ENCODE measurements at regions not wholly inside any gene's neighbourhood (a gene's known extent, or its start where the extent isn't known, plus 50 kb on each side); places are given as distances from the start of the nearest gene placed in this dataset.

- Histone ChIP-seq H2BK20ac (ENCODE audit: low read length) (no peak overlapping the region), H2AK5ac (ENCODE audit: low read depth, low read length) (no peak overlapping the region), H3K27ac (ENCODE audit: low read depth, low read length) (no peak overlapping the region), H3K14ac (ENCODE audit: insufficient read length) (no peak overlapping the region), H2AFZ (ENCODE audit: low read length) (peak overlapping the region; percentile 70; the same call in 1 of the 2 replicates), H2BK120ac (replicated peaks; ENCODE audit: low read depth, low read length) (no peak overlapping the region), H2BK5ac (ENCODE audit: low read depth, low read length) (no peak overlapping the region), H3K9me3 (ENCODE audit: insufficient read depth in 2 of 2, low read depth in 1 of 2, low read length in 1 of 2) (no peaks in the 10 kb centered on the region; a peak in 1 of 4 replicates), H3K79me1 (ENCODE audit: low read depth, low read length) (no peaks in the 10 kb centered on the region), H4K91ac (replicated peaks; ENCODE audit: insufficient read length, low read length) (peak overlapping the region; percentile 54), H4K5ac (ENCODE audit: insufficient read length, low read depth, low read length) (no peak overlapping the region), H3K36me3 (ENCODE audit: control insufficient read depth in 2 of 4, insufficient read depth in 4 of 4, low read length in 3 of 4) (no peaks in the 10 kb centered on the region), H3K27me3 (replicated peaks in 1 of 4; ENCODE audit: control insufficient read depth in 3 of 4, extremely low read depth in 1 of 4, insufficient read depth in 3 of 4, low read length in 3 of 4) (no peaks in the 10 kb centered on the region), H4K8ac (ENCODE audit: extremely low read depth, insufficient read depth, low read length) (peak overlapping the region; percentile 83), H2BK12ac (ENCODE audit: low read depth, low read length) (no peak overlapping the region), H3K23ac (ENCODE audit: insufficient read length) (no peak overlapping the region), H3K9ac (replicated peaks in 1 of 4; ENCODE audit: extremely low read depth in 1 of 4, low read depth in 3 of 4, low read length in 3 of 4) (no peak overlapping the region), H3K4me3 (ENCODE audit: extremely low read depth in 1 of 4, insufficient read depth in 2 of 4, low read depth in 3 of 4, low read length in 4 of 4) (no peak overlapping the region), H3K56ac (replicated peaks; ENCODE audit: insufficient read length, low read depth, low read length) (no peak overlapping the region), H3K18ac (ENCODE audit: extremely low read depth, low read length) (peak overlapping the region; percentile 24; the same call in 1 of the 2 replicates), H2BK15ac (ENCODE audit: low read length) (no peak overlapping the region; the same call in 1 of the 2 replicates), H3K4ac (replicated peaks; ENCODE audit: insufficient read length, low read depth, low read length) (no peak overlapping the region), H3K79me2 (ENCODE audit: control insufficient read depth in 1 of 2, insufficient read depth in 2 of 2, low read length in 2 of 2) (no peaks in the 10 kb centered on the region), H3K4me2 (ENCODE audit: insufficient read depth in 1 of 2, low read depth in 2 of 2, low read length in 2 of 2) (no peak overlapping the region), H4K20me1 (replicated peaks in 1 of 2; ENCODE audit: control insufficient read depth in 1 of 2, insufficient read depth in 2 of 2, low read length in 2 of 2) (no peaks in the 10 kb centered on the region), H3K23me2 (ENCODE audit: low read depth, low read length) (no peaks in the 10 kb centered on the region), H3K4me1 (replicated peaks in 1 of 4; ENCODE audit: control insufficient read depth in 3 of 4, insufficient read depth in 4 of 4, low read length in 3 of 4) (peaks cover 0 to 9% (median 2%) of the 10 kb centered on the region in 4 experiments; a peak in 5 of 7 replicates)
- POLR2A ChIA-PET (ENCODE audit: partially characterized antibody), result no interaction called here
- no peak for TF ChIP-seq ATF3 (IDR thresholded peaks at IDR 0.05; ENCODE audit: insufficient read depth, low read depth, low read length)
- TF ChIP-seq SIX5 (IDR thresholded peaks at IDR 0.05; ENCODE audit: low read depth, low read length), result no peak
- no peak for TF ChIP-seq POLR2AphosphoS5 (IDR thresholded peaks at IDR 0.05; ENCODE audit: low read depth, low read length)
- TF ChIP-seq RFX5 (IDR thresholded peaks at IDR 0.05; ENCODE audit: borderline replicate concordance, low read depth, low read length), result no peak
- no peak for TF ChIP-seq SAP30 (IDR thresholded peaks at IDR 0.05; ENCODE audit: insufficient read depth, insufficient replicate concordance, low read length)
- TF ChIP-seq TCF12 (IDR thresholded peaks at IDR 0.05; ENCODE audit: low read depth, low read length), result no peak
- TF ChIP-seq EGR1 (IDR thresholded peaks at IDR 0.05; ENCODE audit: borderline replicate concordance, low read depth, low read length), result no peak
- DNase-seq (ENCODE audit: low read depth in 1 of 2, low spot score in 2 of 2), result peak in 1 of 2 experiments; percentile 47
- 90% methylated on average over 23 of the region's 23 CpGs; no CpG with 5 or more reads in 1 of the 2 experiments for WGBS, 2 experiments (ENCODE audit: extremely low coverage in 1 of 2, insufficient coverage in 1 of 2, insufficient read length in 1 of 2, insufficient replicate concordance in 2 of 2, low coverage in 1 of 2, low lambda C conversion rate in 2 of 2, missing lambda C conversion rate in 1 of 2)
- FAIRE-seq, result no peak
- CTCF ChIA-PET (ENCODE audit: partially characterized antibody), result interaction anchor here (0.7 to 3.2 kb wide), 5 partner anchors 17 to 170 kb away, joined by 3 to 12 read pairs (median 3); no protein-coding TSS in a partner anchor
Measured at GRCh38 chr4:8705161-8706145, 112.9 kb downstream of the CPZ start.

Measured in H1 (cell line).